PC-3 (cell line): ENCODE measurements at regions not wholly inside any gene's neighbourhood (a gene's known extent, or its start where the extent isn't known, plus 50 kb on each side); places are given as distances from the start of the nearest gene placed in this dataset.

ENCODE experiments used
- EZH2 ChIP-seq: fragments of 300-600 bp; sonication (generic); IDR thresholded peaks from one replicate; pipeline ENCODE4 v1.6.1; 2017; ENCODE audit warnings: antibody characterized with exemption, mild to moderate bottlenecking, low read length; ENCODE audit not compliant: unreplicated experiment
- EZH2phosphoT487 ChIP-seq: fragments of 300-600 bp; sonication (generic); IDR thresholded peaks from 2 replicates; pipeline ENCODE4 v1.6.1; 2018; ENCODE audit warnings: mild to moderate bottlenecking, antibody characterized with exemption, low read length, borderline replicate concordance
- TF ChIP-seq, protein P1 (sequence below): fragments of 300-600 bp; sonication (generic); conservative IDR thresholded peaks from 2 replicates; pipeline ENCODE4 v1.5.1; 2017; ENCODE audit warnings: antibody characterized with exemption, low read depth, mild to moderate bottlenecking, low read length

DNA sequence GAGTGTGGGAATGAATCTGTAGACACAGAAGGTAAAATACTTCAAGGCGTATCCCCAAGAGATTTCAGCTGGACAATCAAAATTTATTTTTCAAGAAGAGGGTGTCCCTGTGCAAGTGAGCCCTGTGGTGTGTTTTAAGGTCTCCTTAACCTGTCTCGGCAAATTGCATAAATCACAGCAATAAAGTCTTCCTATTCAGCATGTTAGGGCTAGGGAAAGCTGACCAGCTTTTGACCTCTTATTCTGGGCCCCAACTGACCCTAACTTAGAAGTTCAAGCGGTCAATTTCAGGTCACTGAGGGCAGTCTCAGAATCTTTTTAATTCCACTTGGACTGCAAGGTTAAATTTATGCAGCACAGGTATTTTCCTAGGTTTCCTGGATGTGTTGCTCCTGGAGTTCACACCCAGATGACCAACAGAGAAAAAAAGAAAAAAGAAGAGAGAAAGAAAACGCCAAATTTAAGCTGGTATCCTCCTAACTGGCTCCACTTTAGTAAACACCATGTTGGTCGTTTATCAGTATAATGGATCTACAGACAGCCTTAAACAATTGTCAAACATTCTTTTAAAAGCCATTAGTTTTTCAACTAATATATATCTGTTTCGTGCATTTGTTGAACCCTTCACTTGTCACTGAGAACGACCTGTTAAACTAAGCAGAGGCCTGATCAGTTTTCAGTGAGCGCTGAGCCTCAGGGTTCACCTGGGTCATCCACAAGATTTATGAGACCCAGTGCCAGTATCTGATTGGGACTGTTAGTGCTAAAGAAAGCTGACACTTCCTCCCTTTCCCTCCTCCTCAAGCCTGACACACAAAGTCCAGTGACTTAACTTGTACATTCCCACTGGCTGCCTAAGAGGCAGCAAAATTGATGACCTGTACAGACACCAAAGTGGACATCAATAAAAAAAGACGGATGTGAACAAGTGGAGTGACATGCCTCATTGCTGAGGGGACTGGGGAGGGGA lies 546.1 kb downstream of the NR2F1-AS1 start:
- TF ChIP-seq, protein P1, sequence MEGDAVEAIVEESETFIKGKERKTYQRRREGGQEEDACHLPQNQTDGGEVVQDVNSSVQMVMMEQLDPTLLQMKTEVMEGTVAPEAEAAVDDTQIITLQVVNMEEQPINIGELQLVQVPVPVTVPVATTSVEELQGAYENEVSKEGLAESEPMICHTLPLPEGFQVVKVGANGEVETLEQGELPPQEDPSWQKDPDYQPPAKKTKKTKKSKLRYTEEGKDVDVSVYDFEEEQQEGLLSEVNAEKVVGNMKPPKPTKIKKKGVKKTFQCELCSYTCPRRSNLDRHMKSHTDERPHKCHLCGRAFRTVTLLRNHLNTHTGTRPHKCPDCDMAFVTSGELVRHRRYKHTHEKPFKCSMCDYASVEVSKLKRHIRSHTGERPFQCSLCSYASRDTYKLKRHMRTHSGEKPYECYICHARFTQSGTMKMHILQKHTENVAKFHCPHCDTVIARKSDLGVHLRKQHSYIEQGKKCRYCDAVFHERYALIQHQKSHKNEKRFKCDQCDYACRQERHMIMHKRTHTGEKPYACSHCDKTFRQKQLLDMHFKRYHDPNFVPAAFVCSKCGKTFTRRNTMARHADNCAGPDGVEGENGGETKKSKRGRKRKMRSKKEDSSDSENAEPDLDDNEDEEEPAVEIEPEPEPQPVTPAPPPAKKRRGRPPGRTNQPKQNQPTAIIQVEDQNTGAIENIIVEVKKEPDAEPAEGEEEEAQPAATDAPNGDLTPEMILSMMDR, result no peak
- no peak for TF ChIP-seq EZH2
- TF ChIP-seq EZH2phosphoT487, result no peak
